NCI-H1092 (cell line): ENCODE measurements at regions not wholly inside any gene's neighbourhood (a gene's known extent, or its start where the extent isn't known, plus 50 kb on each side); places are given as distances from the start of the nearest gene placed in this dataset.

Source experiments
- DNase-seq: peaks from one replicate; lab custom pipeline; 2025; lab: John Stamatoyannopoulos, UW

DNA sequence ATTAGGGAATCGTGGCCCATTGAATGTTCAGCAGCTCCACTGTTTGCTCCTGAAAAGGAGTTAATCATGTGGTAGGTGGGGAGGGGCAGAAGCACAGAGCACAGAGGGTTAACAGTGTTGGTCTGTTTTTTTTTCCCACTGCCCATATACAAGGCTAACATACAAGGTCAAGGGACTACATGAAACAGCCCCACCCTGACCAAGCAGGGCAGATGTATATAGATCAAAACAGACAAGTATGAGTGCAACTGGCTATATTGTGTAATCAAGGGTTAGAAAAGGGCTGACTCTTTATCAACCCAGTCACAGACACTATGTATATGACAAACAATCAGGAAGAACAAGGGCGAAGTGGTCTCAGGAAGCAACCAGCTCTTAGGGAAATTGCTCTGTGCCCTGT, 186.6 kb upstream of the CDH11 start:
- DNase-seq, result no peak

DNA sequence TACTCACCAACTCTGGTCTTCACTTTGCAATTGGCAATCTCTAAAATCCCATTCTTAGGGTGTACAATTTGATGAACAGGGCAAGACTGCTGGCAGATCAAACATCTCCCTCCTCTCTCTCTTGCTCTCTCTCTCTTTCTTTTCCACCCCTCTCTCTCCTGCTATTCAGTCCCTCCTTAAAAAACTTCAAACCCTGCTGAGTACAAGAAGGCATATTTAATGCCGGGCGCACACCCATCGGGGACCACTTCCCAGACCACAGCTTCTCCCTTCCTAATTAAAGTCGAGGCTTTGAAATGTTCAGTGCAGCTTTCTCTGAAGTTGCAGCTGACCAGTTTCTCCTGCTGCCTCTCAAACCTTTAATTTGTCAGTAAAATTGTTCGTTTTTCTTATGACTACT, 185.4 kb upstream of the CDH11 start:
- no peak for DNase-seq

GRCh38 chr16:65306722-65307121, 184.9 kb upstream of the CDH11 start:
- no peak for DNase-seq

- DNase-seq, result no peak
Observed at GRCh38 chr16:65306300-65306699, 184.4 kb upstream of the CDH11 start.

DNA sequence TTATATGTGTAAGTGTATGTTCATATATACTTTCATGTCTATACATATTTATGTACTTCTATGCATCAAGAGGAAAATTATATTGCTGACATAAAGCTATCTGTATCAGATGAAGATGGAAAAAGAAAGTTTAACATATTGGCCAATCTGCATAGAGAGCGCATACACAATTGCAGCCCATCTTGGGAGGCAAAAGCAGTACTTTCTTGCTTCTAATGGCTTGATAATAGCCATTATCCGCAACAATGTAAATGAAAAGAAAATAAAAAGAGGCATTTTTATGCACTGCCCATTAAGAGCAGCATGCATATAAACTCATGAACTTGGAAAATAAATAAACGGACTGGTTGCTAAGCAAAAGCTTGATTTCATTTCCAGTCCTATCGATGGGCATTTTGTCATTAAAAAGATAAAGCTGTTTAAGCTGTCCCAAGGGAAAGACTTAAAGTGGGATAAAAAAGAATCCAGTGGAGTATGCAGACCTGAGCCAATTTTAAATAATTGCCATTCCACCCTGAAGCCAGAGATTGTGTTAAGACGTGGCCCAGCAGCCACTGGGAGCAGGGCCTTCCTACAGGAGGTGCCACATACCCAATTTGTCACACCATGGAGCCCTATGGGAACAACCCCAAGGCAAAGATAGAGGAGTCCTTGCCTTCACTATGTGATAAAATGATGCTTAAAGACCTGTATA, 183.6 kb upstream of the CDH11 start:
- no peak for DNase-seq

DNA sequence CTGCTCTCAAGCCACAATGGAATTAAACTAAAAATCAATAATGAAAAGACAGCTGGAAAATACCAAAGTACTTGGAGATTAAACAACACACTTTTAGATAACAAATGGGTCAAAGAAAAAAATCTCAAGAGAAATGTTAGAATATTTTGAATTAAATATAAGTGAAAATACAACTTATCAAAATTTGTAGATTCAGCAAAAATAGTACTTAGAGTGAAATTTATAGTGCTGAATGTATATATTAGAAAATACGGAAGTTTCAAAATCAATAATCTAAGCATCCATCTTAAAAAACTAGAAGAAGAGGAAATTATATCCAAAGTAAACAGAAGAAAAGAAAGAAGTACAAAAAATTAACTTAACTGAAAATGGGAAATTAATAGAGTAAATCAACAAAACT, 179.2 kb upstream of the CDH11 start:
- no peak for DNase-seq

GRCh38 chr16:65297453-65297852, 175.6 kb upstream of the CDH11 start:
- DNase-seq, result no peak

DNA sequence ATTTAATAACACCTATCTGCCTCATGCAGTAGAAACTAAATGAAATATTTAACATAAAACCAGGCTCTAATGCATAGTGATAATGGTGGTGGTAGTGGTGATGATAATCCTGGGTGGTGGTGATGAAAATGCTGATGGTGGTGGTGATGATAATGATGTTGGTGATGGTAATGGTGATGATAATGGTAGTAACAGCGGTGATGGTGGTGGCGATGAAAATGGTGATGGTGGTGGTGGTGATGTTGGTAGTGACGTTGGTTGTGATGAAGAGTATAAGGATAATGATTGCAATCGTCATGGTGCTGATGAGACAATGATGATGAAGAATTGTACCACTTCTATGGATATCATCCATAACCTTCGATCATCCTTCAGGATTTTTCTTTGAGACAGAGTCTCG, 173.7 kb upstream of the CDH11 start:
- no peak for DNase-seq

GRCh38 chr16:65294708-65295107, 172.8 kb upstream of the CDH11 start:
- DNase-seq, result no peak

DNA sequence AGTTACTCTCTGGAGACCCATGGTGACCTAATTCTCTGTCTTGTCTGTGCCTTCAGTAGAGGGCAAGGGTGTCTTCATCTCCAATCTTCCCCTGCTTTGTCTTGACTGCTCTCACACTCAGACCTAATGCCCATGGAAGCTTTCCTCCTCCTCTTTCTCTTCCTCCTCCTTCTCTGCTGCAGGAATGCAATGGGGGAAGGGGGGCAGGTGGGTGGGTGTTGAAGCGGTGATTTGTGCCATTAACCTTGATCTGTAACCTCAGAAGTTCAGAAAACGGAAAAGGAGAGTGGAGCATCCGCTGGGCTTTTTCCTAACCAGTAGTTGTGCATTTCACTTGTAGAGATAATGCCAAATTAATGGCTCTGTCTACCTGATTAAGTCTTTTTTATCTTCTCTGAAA, 172.3 kb upstream of the CDH11 start:
- no peak for DNase-seq

- no peak for DNase-seq
Observed at GRCh38 chr16:65289022-65289421, 167.2 kb upstream of the CDH11 start.

DNA sequence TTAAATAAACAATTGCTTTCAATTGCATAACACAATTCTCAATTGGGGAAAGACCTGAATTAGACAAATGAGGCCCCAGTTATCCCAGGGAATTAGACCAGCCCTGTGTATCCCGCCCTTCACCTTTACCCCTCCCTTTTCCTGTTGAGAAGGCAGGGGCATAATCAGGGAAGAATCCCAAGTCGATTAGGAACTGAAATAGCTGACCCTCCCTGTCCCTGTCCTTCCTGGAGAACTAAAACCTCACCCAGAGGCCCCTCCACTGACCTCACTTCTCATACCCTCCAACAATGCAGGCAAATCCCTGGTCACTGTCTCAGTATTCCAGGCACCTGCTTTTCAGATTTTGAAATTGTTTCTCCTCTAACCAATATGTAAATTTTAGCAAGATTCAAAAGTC, 165.4 kb upstream of the CDH11 start:
- no peak for DNase-seq

DNA sequence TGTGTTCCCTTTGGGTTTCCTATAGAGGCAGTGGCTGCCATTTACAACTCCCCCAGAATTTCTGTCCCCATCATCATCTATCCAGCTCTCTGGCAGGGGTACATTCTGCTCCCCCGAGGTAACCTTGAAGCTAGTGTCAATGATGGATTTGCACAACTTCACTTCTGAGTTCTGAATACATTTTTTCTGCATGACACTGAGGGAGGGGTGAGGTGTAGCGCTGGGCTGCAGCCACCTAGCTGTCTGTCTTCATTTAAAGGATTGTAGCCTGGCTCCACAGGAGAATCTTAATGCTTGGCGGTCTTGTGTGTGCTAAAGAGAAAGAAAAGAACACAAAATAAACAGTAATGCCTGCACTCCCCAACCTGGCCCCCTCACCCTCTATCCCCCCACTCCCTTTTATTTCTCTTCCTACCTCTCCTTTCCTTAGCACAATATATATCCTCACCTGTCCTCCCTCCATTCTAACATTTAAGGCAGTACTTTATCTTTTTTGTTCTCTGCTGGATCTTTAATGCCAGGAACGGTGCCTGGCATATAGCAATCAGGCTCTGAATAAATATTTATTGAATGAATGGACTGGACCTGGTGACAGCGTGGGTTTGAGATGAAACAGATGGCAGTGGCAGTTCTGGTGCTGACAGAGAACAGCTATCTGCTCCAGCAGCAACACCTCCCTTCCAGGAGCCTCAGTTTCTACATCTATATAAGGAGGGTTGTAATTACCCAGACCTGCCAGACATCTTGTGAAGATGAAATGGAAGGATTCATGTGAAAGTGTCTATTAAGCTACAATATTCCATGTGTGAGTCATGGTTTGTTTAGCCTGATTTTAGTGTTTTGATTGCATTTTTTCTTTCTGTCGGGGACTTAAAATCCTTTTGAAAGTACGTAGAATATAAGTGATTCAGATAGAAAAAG, 163.5 kb upstream of the CDH11 start:
- DNase-seq, result no peak

GRCh38 chr16:65284626-65285025, 162.8 kb upstream of the CDH11 start:
- DNase-seq, result no peak

GRCh38 chr16:65283181-65283651, 161.4 kb upstream of the CDH11 start:
- DNase-seq, result no peak

- DNase-seq, result no peak
Observed at GRCh38 chr16:65281586-65281985, 159.7 kb upstream of the CDH11 start.

- DNase-seq, result no peak
Observed at GRCh38 chr16:65280845-65281512, 159.1 kb upstream of the CDH11 start.

DNA sequence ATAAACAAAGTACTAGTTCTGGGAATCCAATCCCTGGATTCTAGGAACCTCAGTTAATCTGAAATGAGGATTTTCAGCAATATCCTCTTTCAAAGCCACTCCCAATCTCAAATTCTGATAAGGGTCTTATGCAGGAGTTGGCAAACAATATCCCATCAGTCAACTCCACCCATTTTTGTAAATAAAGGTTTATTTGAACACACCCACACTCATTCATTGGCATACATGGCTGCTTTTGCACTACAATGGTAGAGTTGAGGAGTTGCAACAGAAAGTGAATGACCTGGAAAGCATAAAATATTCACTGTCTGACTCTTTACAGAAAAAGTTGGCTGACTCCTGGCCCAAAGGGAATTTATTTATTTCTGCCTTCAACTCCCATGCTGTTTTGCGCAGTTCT, 157.7 kb upstream of the CDH11 start:
- no peak for DNase-seq

DNA sequence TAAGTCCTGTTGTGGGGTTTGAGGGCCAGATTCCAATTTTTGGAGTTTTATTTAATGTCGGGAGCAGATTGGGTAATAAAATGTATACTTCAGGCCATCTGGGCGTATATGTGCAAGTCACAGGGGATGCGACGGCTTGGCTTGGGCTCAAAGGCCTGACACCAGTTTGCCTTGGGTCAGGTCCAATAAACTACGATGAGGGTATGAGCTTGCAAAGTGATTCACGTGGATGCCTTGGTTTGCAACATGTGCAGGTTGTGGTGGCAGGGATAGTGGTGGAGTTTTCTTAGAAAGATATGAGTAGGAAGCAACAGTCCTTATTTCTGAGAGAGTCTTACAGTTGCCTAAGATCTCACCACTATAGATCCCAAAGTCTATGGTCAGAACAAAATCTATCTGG, 157.0 kb upstream of the CDH11 start:
- DNase-seq, result no peak

DNA sequence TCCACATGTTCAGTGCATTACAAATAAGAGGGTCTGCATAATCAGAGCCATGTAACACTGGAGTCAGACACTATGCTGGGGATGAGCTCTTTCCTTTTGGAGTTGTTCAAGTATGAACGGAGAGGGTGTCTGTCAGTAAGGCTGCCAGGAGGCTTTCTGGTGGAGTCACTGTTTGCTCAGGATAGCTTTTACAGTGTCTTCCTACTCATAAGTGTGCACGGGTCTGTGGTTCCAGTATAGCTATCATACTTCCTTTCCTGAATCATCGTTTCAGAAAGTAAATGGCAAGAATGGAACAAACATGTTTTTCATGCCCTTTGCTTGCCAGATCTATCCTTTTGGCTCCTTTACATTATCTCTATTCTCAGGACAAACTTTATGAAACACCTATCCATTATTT, 152.7 kb upstream of the CDH11 start:
- no peak for DNase-seq

DNA sequence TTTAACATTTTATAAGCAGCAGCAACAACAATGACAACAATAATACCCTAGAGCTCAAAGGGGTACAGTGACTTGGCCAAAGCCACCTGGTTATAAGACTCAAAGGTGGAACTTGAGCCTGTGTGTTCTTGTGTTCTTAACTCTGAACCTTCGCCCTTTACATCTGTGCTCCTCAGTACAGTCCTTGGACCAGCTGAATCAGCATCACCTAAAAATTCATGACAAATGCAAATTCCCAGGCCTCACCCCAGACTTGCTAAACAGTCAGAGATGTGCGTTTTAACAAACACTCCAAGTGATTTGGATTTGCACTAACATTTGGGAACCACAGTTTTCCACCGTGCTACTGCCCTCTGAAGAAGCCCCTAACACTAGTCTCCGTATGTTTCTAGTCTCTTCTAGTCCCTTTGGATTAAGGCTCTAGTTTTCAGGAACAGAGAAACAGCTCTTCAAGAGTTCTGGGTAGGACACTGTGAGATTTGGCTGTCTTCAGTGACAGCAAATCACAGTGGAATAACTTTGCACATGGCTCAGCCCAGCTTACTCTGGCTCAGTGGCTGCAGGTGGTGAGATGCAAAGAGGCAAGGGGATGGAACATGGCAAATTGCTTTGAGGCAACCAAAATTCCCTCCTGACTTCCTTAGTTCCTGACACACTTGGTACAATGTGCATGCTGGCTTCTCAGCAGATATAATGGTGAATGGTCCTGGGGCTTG, 151.0 kb upstream of the CDH11 start:
- no peak for DNase-seq

DNA sequence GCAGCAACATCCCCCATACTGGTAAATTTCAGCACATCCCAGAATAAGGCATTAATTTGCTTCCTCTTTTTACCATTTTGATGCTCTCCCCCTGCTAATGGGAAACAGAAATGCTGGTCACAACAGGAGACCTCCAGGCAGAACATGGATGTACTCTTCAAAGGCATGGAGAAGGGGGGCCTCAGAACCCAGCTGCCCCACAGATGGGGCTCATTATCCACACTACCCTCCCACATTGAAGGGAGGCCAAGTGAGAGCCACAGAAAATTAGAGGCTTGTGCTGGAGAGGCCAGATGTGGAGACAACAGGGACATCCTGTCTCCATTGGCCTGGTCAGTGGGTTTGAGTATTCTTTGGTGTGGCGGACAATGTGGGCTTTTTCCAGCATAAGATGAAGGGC, 150.1 kb upstream of the CDH11 start:
- no peak for DNase-seq
